Panc1 (cell line): ENCODE measurements at regions not wholly inside any gene's neighbourhood (a gene's known extent, or its start where the extent isn't known, plus 50 kb on each side); places are given as distances from the start of the nearest gene placed in this dataset.

ENCODE experiments used
- CTCF ChIP-seq: fragments of 450-650 bp; IDR thresholded peaks from 2 replicates; pipeline ENCODE4 v1.5.1; 2017; ENCODE audit warnings: mild to moderate bottlenecking
- POLR2AphosphoS5 ChIP-seq: IDR thresholded peaks from 2 replicates; pipeline ENCODE4 v1.6.1; 2012; ENCODE audit warnings: mild to moderate bottlenecking, low read depth, low read length, moderate library complexity
- TCF7L2 ChIP-seq: IDR thresholded peaks from 2 replicates; pipeline ENCODE4 v1.6.1; 2011; ENCODE audit warnings: mild to moderate bottlenecking, low read depth, low read length, inconsistent platforms

- TF ChIP-seq POLR2AphosphoS5: no peak
- TF ChIP-seq CTCF: no peak
- TF ChIP-seq TCF7L2: no peak
Measured at GRCh38 chr11:70692131-70692530, 293.8 kb downstream of the CTTN start.
